HAP-1 (cell line): ENCODE measurements at regions not wholly inside any gene's neighbourhood (a gene's known extent, or its start where the extent isn't known, plus 50 kb on each side); places are given as distances from the start of the nearest gene placed in this dataset.
A peak's percentile ranks its signal among the peaks of the same experiment; 100 is the strongest.

Source experiments
- DNase-seq, 2 experiments: peaks; one replicate each; pipeline ENCODE4 v3.0.0-alpha.2; 2016 to 2020; ENCODE audit warnings: low spot score in 2 of 2
- H3K27me3 ChIP-seq: fragments of 250-450 bp; sonication (Bioruptor Pico); 2 replicates; pipeline ENCODE4 v1.5.1; 2020; ENCODE audit warnings: low read depth, mild to moderate bottlenecking, moderate library complexity
- H3K36me3 ChIP-seq: fragments of 250-450 bp; sonication (Bioruptor Pico); replicated peaks from 2 replicates; pipeline ENCODE4 v1.5.1; 2020; ENCODE audit warnings: mild to moderate bottlenecking
- H3K4me1 ChIP-seq: fragments of 250-450 bp; sonication (Bioruptor Pico); 2 replicates; pipeline ENCODE4 v1.5.1; 2020; ENCODE audit warnings: mild to moderate bottlenecking
- H3K4me3 ChIP-seq: fragments of 250-450 bp; sonication (Bioruptor Pico); 2 replicates; pipeline ENCODE4 v1.5.1; 2020; ENCODE audit warnings: mild to moderate bottlenecking, moderate library complexity
- H3K9me3 ChIP-seq: fragments of 250-450 bp; sonication (Bioruptor Pico); 2 replicates; pipeline ENCODE4 v1.5.1; 2020; ENCODE audit warnings: mild to moderate bottlenecking, moderate library complexity
- in situ Hi-C: fragments of 300-500 bp; cut with MboI; formaldehyde crosslinking; loops from 3 replicates; pipeline ENCODE4 v1.14.3; 2020; ENCODE audit warnings: low sequenced_read_pairs, inconsistent platforms, mixed read lengths

- in situ Hi-C loops = no loop called here
- Histone ChIP-seq H3K27me3 (no peaks in the 10 kb centered on the region), H3K9me3 (no peaks in the 10 kb centered on the region), H3K4me1 (peaks cover 31% of the 10 kb centered on the region), H3K36me3 (no peaks in the 10 kb centered on the region), H3K4me3 (no peak overlapping the region)
- DNase-seq = no peak
Observed at GRCh38 chr15:99473981-99474906, 91.5 kb upstream of the MEF2A start.

- H3K4me1 ChIP-seq = peaks cover 31% of the 10 kb centered on the region
- in situ Hi-C loops = no loop called here
- no peak for DNase-seq
Observed at GRCh38 chr15:99474909-99475753, 90.7 kb upstream of the MEF2A start.

GRCh38 chr15:99475754-99476412 is 89.9 kb upstream of the MEF2A start:
- Histone ChIP-seq H3K36me3 (no peaks in the 10 kb centered on the region), H3K4me3 (no peak overlapping the region), H3K27me3 (no peaks in the 10 kb centered on the region), H3K9me3 (no peaks in the 10 kb centered on the region), H3K4me1 (peaks cover 31% of the 10 kb centered on the region)
- in situ Hi-C loops = no loop called here
- DNase-seq = peak in 1 of 2 experiments; percentile 32

More at GRCh38 chr15:99474909-99475753, 90.7 kb upstream of the MEF2A start:
- Histone ChIP-seq H3K36me3 (no peaks in the 10 kb centered on the region), H3K9me3 (no peaks in the 10 kb centered on the region), H3K4me3 (no peak overlapping the region), H3K27me3 (no peaks in the 10 kb centered on the region)

- peak in 1 of 2 experiments; percentile 59 for DNase-seq
- H3K9me3 ChIP-seq = no peaks in the 10 kb centered on the region
- H3K36me3 ChIP-seq = no peaks in the 10 kb centered on the region
- in situ Hi-C loops = no loop called here
- H3K27me3 ChIP-seq = no peaks in the 10 kb centered on the region
- peaks cover 31% of the 10 kb centered on the region for H3K4me1 ChIP-seq
- no peak overlapping the region for H3K4me3 ChIP-seq
Observed at GRCh38 chr15:99476413-99477222, 89.2 kb upstream of the MEF2A start.

GRCh38 chr15:99477791-99478471 is 87.9 kb upstream of the MEF2A start:
- Histone ChIP-seq H3K4me1 (peaks cover 31% of the 10 kb centered on the region), H3K4me3 (no peak overlapping the region), H3K27me3 (no peaks in the 10 kb centered on the region), H3K36me3 (no peaks in the 10 kb centered on the region), H3K9me3 (no peaks in the 10 kb centered on the region)
- DNase-seq = no peak
- in situ Hi-C loops = no loop called here

- Histone ChIP-seq H3K36me3 (no peaks in the 10 kb centered on the region), H3K4me3 (no peak overlapping the region), H3K9me3 (no peaks in the 10 kb centered on the region), H3K4me1 (peaks cover 25% of the 10 kb centered on the region), H3K27me3 (no peaks in the 10 kb centered on the region)
- in situ Hi-C loops = no loop called here
- DNase-seq = no peak
Observed at GRCh38 chr15:99478977-99479376, 86.8 kb upstream of the MEF2A start.

- H3K36me3 ChIP-seq = no peaks in the 10 kb centered on the region
- H3K9me3 ChIP-seq = no peaks in the 10 kb centered on the region
- no peaks in the 10 kb centered on the region for H3K27me3 ChIP-seq
- DNase-seq = no peak
- H3K4me3 ChIP-seq = no peak overlapping the region
- in situ Hi-C loops = no loop called here
- H3K4me1 ChIP-seq = peaks cover 21% of the 10 kb centered on the region
Observed at GRCh38 chr15:99480016-99480810, 85.6 kb upstream of the MEF2A start.

GRCh38 chr15:99481113-99481950 is 84.5 kb upstream of the MEF2A start:
- in situ Hi-C loops = no loop called here
- H3K9me3 ChIP-seq = no peaks in the 10 kb centered on the region
- no peaks in the 10 kb centered on the region for H3K36me3 ChIP-seq
- DNase-seq = no peak
- H3K4me3 ChIP-seq = no peak overlapping the region
- peaks cover 21% of the 10 kb centered on the region for H3K4me1 ChIP-seq
- no peaks in the 10 kb centered on the region for H3K27me3 ChIP-seq

GRCh38 chr15:99481951-99482230 is 83.9 kb upstream of the MEF2A start:
- Histone ChIP-seq H3K9me3 (no peaks in the 10 kb centered on the region), H3K4me3 (no peak overlapping the region), H3K4me1 (peaks cover 19% of the 10 kb centered on the region), H3K27me3 (no peaks in the 10 kb centered on the region), H3K36me3 (no peaks in the 10 kb centered on the region)
- in situ Hi-C loops = no loop called here
- DNase-seq = no peak

GRCh38 chr15:99482993-99483392 is 82.8 kb upstream of the MEF2A start:
- H3K4me1 ChIP-seq = peaks cover 11% of the 10 kb centered on the region
- DNase-seq = no peak
- no peaks in the 10 kb centered on the region for H3K27me3 ChIP-seq
- in situ Hi-C loops = no loop called here
- H3K4me3 ChIP-seq = no peak overlapping the region
- H3K36me3 ChIP-seq = no peaks in the 10 kb centered on the region
- H3K9me3 ChIP-seq = no peaks in the 10 kb centered on the region

GRCh38 chr15:99485153-99485961 is 80.4 kb upstream of the MEF2A start:
- DNase-seq = no peak
- Histone ChIP-seq H3K36me3 (no peaks in the 10 kb centered on the region), H3K4me1 (peaks cover 15% of the 10 kb centered on the region), H3K4me3 (no peak overlapping the region), H3K27me3 (no peaks in the 10 kb centered on the region), H3K9me3 (no peaks in the 10 kb centered on the region)
- in situ Hi-C loops = no loop called here
